Cardiac muscle cell (in vitro differentiated cells and primary cell): ENCODE measurements at regions not wholly inside any gene's neighbourhood (a gene's known extent, or its start where the extent isn't known, plus 50 kb on each side); places are given as distances from the start of the nearest gene placed in this dataset.
A peak's percentile ranks its signal among the peaks of the same experiment; 100 is the strongest.

ENCODE experiments used
- DNase-seq, 2 donors: peaks; one replicate each; pipeline versions ENCODE4 v3.0.0 to v3.0.0-alpha.2; 2010 to 2017; ENCODE audit warnings: low read depth in 1 of 2, low spot score in 1 of 2
- H3K27ac ChIP-seq: fragments of 200-600 bp; sonication (generic); 2 replicates; pipeline ENCODE4 v1.5.1; 2016
- H3K27me3 ChIP-seq: fragments of 200-600 bp; sonication (generic); 2 replicates; pipeline ENCODE4 v1.6.0; 2016; ENCODE audit warnings: control low read depth
- H3K36me3 ChIP-seq: fragments of 200-600 bp; sonication (generic); 2 replicates; pipeline ENCODE4 v1.5.1; 2016; ENCODE audit warnings: control low read depth
- H3K4me1 ChIP-seq: fragments of 200-600 bp; sonication (generic); 2 replicates; pipeline ENCODE4 v1.8.1; 2017; ENCODE audit warnings: low read depth, mild to moderate bottlenecking, mixed run types
- H3K4me3 ChIP-seq: fragments of 200-600 bp; sonication (generic); 2 replicates; pipeline ENCODE4 v1.5.1; 2016; ENCODE audit warnings: mild to moderate bottlenecking
- H3K9me3 ChIP-seq: fragments of 200-600 bp; sonication (generic); 2 replicates; pipeline ENCODE4 v1.5.1; 2017; ENCODE audit warnings: low read depth, mild to moderate bottlenecking, control low read depth
- TF ChIP-seq, protein P1 (sequence below): IDR thresholded peaks from 2 replicates; pipeline ENCODE4 v1.5.1; 2012; ENCODE audit warnings: low read depth, mild to moderate bottlenecking, low read length

GRCh38 chr11:15735706-15736105, 620.6 kb downstream of the SOX6 start:
- Histone ChIP-seq H3K36me3 (no peaks in the 10 kb centered on the region), H3K27me3 (no peaks in the 10 kb centered on the region), H3K9me3 (no peaks in the 10 kb centered on the region), H3K4me3 (no peak overlapping the region), H3K4me1 (no peaks in the 10 kb centered on the region), H3K27ac (no peak overlapping the region)
- TF ChIP-seq, protein P1, sequence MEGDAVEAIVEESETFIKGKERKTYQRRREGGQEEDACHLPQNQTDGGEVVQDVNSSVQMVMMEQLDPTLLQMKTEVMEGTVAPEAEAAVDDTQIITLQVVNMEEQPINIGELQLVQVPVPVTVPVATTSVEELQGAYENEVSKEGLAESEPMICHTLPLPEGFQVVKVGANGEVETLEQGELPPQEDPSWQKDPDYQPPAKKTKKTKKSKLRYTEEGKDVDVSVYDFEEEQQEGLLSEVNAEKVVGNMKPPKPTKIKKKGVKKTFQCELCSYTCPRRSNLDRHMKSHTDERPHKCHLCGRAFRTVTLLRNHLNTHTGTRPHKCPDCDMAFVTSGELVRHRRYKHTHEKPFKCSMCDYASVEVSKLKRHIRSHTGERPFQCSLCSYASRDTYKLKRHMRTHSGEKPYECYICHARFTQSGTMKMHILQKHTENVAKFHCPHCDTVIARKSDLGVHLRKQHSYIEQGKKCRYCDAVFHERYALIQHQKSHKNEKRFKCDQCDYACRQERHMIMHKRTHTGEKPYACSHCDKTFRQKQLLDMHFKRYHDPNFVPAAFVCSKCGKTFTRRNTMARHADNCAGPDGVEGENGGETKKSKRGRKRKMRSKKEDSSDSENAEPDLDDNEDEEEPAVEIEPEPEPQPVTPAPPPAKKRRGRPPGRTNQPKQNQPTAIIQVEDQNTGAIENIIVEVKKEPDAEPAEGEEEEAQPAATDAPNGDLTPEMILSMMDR = no peak
- no peak for DNase-seq

DNA sequence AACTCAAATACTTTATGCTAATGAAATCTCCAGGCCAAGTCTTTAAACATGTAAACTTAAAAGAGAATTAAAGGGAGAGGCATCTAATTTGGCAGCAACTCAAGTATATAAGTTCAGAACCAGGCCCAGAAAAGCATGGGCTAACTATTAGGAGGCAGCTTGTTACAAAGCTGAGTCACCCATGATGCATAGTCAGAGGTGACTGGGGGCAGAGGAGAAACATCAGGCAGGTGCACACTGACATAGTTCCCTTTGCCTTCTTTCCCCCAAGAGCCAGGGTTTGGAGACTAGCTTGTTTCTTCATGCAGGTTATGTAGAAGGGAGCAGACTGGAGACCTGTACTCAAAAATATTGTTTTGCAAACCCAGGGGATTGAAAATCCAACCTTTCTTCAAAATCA, 619.0 kb downstream of the SOX6 start:
- no peak for DNase-seq
- Histone ChIP-seq H3K27me3 (no peaks in the 10 kb centered on the region), H3K9me3 (no peaks in the 10 kb centered on the region), H3K36me3 (no peaks in the 10 kb centered on the region), H3K27ac (no peak overlapping the region), H3K4me3 (no peak overlapping the region), H3K4me1 (no peaks in the 10 kb centered on the region)
- TF ChIP-seq, protein P1 = no peak

DNA sequence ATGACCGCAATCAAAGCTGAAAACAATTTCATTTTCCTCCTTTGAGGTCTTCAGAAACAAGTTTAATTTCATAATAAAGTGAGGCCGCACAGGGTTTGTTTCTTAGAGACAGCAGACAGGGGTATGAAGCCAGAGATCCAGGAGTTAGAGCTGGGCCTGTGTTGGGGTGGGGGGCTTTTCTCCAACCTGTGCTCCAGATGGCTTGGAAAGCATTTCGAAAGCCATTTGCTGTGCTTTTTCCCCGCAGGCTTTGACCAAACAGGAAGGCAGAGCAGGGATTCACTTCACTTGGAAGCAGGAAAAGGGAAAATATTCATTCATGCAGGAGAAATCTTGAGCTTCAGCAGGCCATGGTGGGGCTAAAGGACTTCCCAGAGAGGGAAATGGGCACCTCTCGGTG, 617.4 kb downstream of the SOX6 start:
- H3K27ac ChIP-seq = no peak overlapping the region
- no peaks in the 10 kb centered on the region for H3K36me3 ChIP-seq
- H3K4me3 ChIP-seq = no peak overlapping the region
- no peaks in the 10 kb centered on the region for H3K9me3 ChIP-seq
- no peaks in the 10 kb centered on the region for H3K4me1 ChIP-seq
- no peaks in the 10 kb centered on the region for H3K27me3 ChIP-seq
- TF ChIP-seq, protein P1 = no peak
- DNase-seq = no peak

- Histone ChIP-seq H3K27me3 (no peaks in the 10 kb centered on the region), H3K27ac (no peak overlapping the region), H3K36me3 (no peaks in the 10 kb centered on the region), H3K4me3 (no peak overlapping the region), H3K4me1 (no peaks in the 10 kb centered on the region), H3K9me3 (no peaks in the 10 kb centered on the region)
- TF ChIP-seq, protein P1 = no peak
- peak in 1 of 2 donors; percentile 35 for DNase-seq
These were observed 613.5 kb downstream of the SOX6 start for GRCh38 chr11:15742626-15743519.

DNA sequence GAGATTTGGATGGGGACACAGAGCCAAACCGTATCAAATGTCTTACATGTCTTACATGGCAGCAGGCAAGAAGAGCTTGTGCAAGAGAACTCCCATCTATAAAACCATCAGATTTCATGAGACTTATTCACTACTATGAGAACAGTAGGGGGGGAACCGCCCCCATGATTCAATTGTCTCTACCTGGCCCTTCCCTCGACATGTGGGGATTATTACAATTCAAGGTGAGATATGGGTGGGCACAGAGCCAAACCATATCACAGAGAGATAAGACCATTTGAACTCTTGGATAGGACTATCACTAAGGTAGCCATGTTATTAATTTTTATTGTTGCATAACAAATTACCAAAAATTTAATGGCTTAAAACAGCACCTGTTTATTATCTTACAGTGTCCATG, 611.7 kb downstream of the SOX6 start:
- Histone ChIP-seq H3K27ac (no peak overlapping the region), H3K36me3 (no peaks in the 10 kb centered on the region), H3K9me3 (no peaks in the 10 kb centered on the region), H3K27me3 (no peaks in the 10 kb centered on the region), H3K4me1 (no peaks in the 10 kb centered on the region), H3K4me3 (no peak overlapping the region)
- no peak for DNase-seq
- TF ChIP-seq, protein P1 = no peak
